ENCODE measurements at regions not wholly inside any gene's neighbourhood (a gene's known extent, or its start where the extent isn't known, plus 50 kb on each side); places are given as distances from the start of the nearest gene placed in this dataset.

GRCh38 chr3:104816716-104817115 lies 550.0 kb upstream of the ALCAM start:
- Mint-ChIP-seq H3K27ac (no peak overlapping the region), H3K36me3 (ENCODE audit: low read depth) (no peaks in the 10 kb centered on the region), H3K9me3 (peaks cover 4% of the 10 kb centered on the region), H3K4me3 (no peak overlapping the region), H3K4me1 (ENCODE audit: low read depth) (no peaks in the 10 kb centered on the region), H3K27me3 (no peaks in the 10 kb centered on the region)
- ChIA-PET POLR2A (no interaction called here), CTCF (no interaction called here)
- ATAC-seq (ENCODE audit: poor library complexity), result no peak
- H3K9me3 ChIP-seq (ENCODE audit: control insufficient read depth in 1 of 2, insufficient read depth in 1 of 2, low read length in 2 of 2), result peaks cover under 1 to 3% of the 10 kb centered on the region in 2 experiments
- intact Hi-C loops (cut with DNase I, micrococcal nuclease), result no loop called here
- H3K27ac ChIP-seq (ENCODE audit: low read depth in 1 of 2, low read length in 2 of 2), result no peak overlapping the region
- DNase-seq, result no peak
- H3K4me3 ChIP-seq (ENCODE audit: low read length), result no peak overlapping the region
- no peaks in the 10 kb centered on the region for H3K4me1 ChIP-seq (ENCODE audit: insufficient read depth, low read length)
- TF ChIP-seq CTCF (IDR thresholded peaks at IDR 0.05), result no peak
- H3K27me3 ChIP-seq (ENCODE audit: control insufficient read depth in 1 of 2, insufficient read depth in 2 of 2, low read length in 2 of 2), result no peaks in the 10 kb centered on the region
- no peaks in the 10 kb centered on the region for H3K36me3 ChIP-seq (ENCODE audit: insufficient read depth, low read length)

- H3K27ac ChIP-seq (ENCODE audit: low read depth in 1 of 2, low read length in 2 of 2), result no peak overlapping the region
- no peak for TF ChIP-seq CTCF (IDR thresholded peaks at IDR 0.05)
- ChIA-PET POLR2A (no interaction called here), CTCF (no interaction called here)
- H3K4me3 ChIP-seq (ENCODE audit: low read length), result no peak overlapping the region
- no peaks in the 10 kb centered on the region for H3K27me3 ChIP-seq (ENCODE audit: control insufficient read depth in 1 of 2, insufficient read depth in 2 of 2, low read length in 2 of 2)
- ATAC-seq (ENCODE audit: poor library complexity) (no peak), DNase-seq (no peak)
- no peaks in the 10 kb centered on the region for H3K27me3 Mint-ChIP-seq
- no peaks in the 10 kb centered on the region for H3K4me1 Mint-ChIP-seq (ENCODE audit: low read depth)
- intact Hi-C loops (cut with DNase I, micrococcal nuclease), result no loop called here
- H3K36me3 Mint-ChIP-seq (ENCODE audit: low read depth), result no peaks in the 10 kb centered on the region
- H3K27ac Mint-ChIP-seq, result no peak overlapping the region
- H3K4me1 ChIP-seq (ENCODE audit: insufficient read depth, low read length), result no peaks in the 10 kb centered on the region
- H3K36me3 ChIP-seq (ENCODE audit: insufficient read depth, low read length), result no peaks in the 10 kb centered on the region
- H3K4me3 Mint-ChIP-seq, result no peak overlapping the region
- H3K9me3 Mint-ChIP-seq, result peaks cover 8% of the 10 kb centered on the region
- H3K9me3 ChIP-seq (ENCODE audit: control insufficient read depth in 1 of 2, insufficient read depth in 1 of 2, low read length in 2 of 2), result peaks cover 6 to 9% of the 10 kb centered on the region in 2 experiments
These were observed 547.4 kb upstream of the ALCAM start for GRCh38 chr3:104819333-104819732.

- intact Hi-C loops (cut with DNase I, micrococcal nuclease), result no loop called here
- H3K27me3 ChIP-seq (ENCODE audit: control insufficient read depth in 1 of 2, insufficient read depth in 2 of 2, low read length in 2 of 2), result no peaks in the 10 kb centered on the region
- no peaks in the 10 kb centered on the region for H3K27me3 Mint-ChIP-seq
- H3K27ac ChIP-seq (ENCODE audit: low read depth in 1 of 2, low read length in 2 of 2), result no peak overlapping the region
- H3K9me3 Mint-ChIP-seq, result peaks cover 8% of the 10 kb centered on the region
- ATAC-seq (ENCODE audit: poor library complexity), result no peak
- no peaks in the 10 kb centered on the region for H3K36me3 Mint-ChIP-seq (ENCODE audit: low read depth)
- TF ChIP-seq CTCF (IDR thresholded peaks at IDR 0.05), result no peak
- no peak for DNase-seq
- ChIA-PET CTCF (interaction anchor here (0.6 kb wide), 1 partner anchor 189 kb away, joined by 3 read pairs; no protein-coding TSS in a partner anchor), POLR2A (no interaction called here)
- H3K4me1 Mint-ChIP-seq (ENCODE audit: low read depth), result no peaks in the 10 kb centered on the region
- no peak overlapping the region for H3K4me3 Mint-ChIP-seq
- H3K9me3 ChIP-seq (ENCODE audit: control insufficient read depth in 1 of 2, insufficient read depth in 1 of 2, low read length in 2 of 2), result peaks cover 6 to 9% of the 10 kb centered on the region in 2 experiments
- no peak overlapping the region for H3K27ac Mint-ChIP-seq
- no peaks in the 10 kb centered on the region for H3K36me3 ChIP-seq (ENCODE audit: insufficient read depth, low read length)
- no peaks in the 10 kb centered on the region for H3K4me1 ChIP-seq (ENCODE audit: insufficient read depth, low read length)
- no peak overlapping the region for H3K4me3 ChIP-seq (ENCODE audit: low read length)
These were observed 545.8 kb upstream of the ALCAM start for GRCh38 chr3:104820959-104821358.
